H4 (cell line): ENCODE measurements at regions not wholly inside any gene's neighbourhood (a gene's known extent, or its start where the extent isn't known, plus 50 kb on each side); places are given as distances from the start of the nearest gene placed in this dataset.
"Not testable (repeated sequence)": the region's sequence is repeated elsewhere in the genome, so short reads cannot be mapped to it uniquely, and the experiment has no call there.

ENCODE experiments used
- DNase-seq: peaks from one replicate; pipeline ENCODE4 v3.0.0-alpha.2; 2015; ENCODE audit warnings: low spot score

GRCh38 chr14:86912709-86913108 lies 1080.3 kb downstream of the GALC start:
- no peak for DNase-seq

GRCh38 chr14:86911486-86911885 lies 1081.5 kb downstream of the GALC start:
- DNase-seq = no peak

GRCh38 chr14:86905386-86905926 lies 1087.5 kb downstream of the GALC start:
- DNase-seq = not testable (repeated sequence)

- DNase-seq = no peak
Observed at GRCh38 chr14:86902176-86902950, 1090.6 kb downstream of the GALC start.

- no peak for DNase-seq
Observed at GRCh38 chr14:86897704-86898513, 1095.1 kb downstream of the GALC start.

- no peak for DNase-seq
Observed at GRCh38 chr14:86897224-86897623, 1095.8 kb downstream of the GALC start.

GRCh38 chr14:86896701-86897100 lies 1096.3 kb downstream of the GALC start:
- DNase-seq = no peak

GRCh38 chr14:86892152-86892956 lies 1100.6 kb downstream of the GALC start:
- DNase-seq = no peak

GRCh38 chr14:86885280-86885679 lies 1107.7 kb downstream of the GALC start:
- DNase-seq = no peak

- DNase-seq = no peak
Observed at GRCh38 chr14:86884498-86884897, 1108.5 kb downstream of the GALC start.

GRCh38 chr14:86882818-86883217 lies 1110.2 kb downstream of the GALC start:
- no peak for DNase-seq

GRCh38 chr14:86865934-86866333 lies 1127.0 kb downstream of the GALC start:
- DNase-seq = no peak

- no peak for DNase-seq
Observed at GRCh38 chr14:86858591-86858990, 1134.4 kb downstream of the GALC start.

GRCh38 chr14:86858031-86858430 lies 1135.0 kb downstream of the GALC start:
- DNase-seq = no peak

- DNase-seq = peak; percentile 10
Observed at GRCh38 chr14:86852530-86852929, 1140.5 kb downstream of the GALC start.

- no peak for DNase-seq
Observed at GRCh38 chr14:86847140-86847539, 1145.8 kb downstream of the GALC start.

- peak; percentile 50 for DNase-seq
Observed at GRCh38 chr14:86838363-86838762, 1154.6 kb downstream of the GALC start.

GRCh38 chr14:86826661-86827060 lies 1166.3 kb downstream of the GALC start:
- no peak for DNase-seq

GRCh38 chr14:86824167-86824566 lies 1168.8 kb downstream of the GALC start:
- no peak for DNase-seq

GRCh38 chr14:86823581-86823980 lies 1169.4 kb downstream of the GALC start:
- no peak for DNase-seq

GRCh38 chr14:86815341-86815740 lies 1177.6 kb downstream of the GALC start:
- DNase-seq = no peak

GRCh38 chr14:86802726-86803125 lies 1190.3 kb downstream of the GALC start:
- no peak for DNase-seq
